ENCODE measurements at regions not wholly inside any gene's neighbourhood (a gene's known extent, or its start where the extent isn't known, plus 50 kb on each side); places are given as distances from the start of the nearest gene placed in this dataset.
A peak's percentile ranks its signal among the peaks of the same experiment; 100 is the strongest.

DNA sequence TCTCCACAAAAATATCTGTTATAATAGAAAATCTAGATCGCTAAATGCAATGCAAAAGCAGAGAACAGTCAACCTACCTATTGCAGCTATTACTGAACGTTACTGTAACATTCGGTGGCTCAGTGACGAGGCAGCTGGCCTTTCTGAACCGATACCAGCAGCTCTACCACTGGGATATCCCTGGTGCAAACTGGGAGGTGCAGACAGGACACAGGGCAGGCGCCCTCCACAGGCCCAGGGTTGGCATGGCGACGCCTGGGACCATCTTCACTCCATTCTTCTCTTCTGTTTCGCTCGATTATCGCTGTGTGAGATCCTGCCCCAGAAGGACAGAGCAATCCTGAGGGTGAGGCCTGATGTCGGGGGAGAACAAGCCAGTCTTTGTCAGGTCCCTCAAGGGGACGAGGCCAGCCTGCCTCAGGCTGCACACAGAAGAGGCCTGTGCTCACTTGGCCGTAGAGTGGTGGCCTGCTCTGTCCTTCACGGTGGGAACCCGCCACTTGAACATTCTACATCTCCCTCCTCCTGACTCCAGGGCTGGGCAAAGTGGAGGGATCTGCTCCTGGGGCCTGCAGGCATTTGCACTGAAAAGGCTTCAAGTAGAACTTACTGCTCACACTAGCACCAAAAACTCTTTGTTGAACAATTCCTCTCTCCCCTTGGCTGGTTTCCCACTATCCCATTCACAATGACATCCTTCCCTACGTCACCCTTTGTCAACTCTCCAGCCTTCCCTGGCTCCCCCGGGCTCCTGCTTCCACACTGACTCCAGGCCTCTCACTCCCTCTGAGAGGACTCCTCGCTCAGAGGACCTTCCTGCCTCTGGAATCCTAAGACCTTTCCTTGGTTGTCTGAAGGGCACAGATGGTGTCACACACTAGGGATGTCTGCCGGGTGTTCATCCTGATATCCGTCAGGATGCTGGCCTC is 49.7 kb downstream of the CYRIA start:
- Mint-ChIP-seq H3K27me3 (ENCODE audit: unreplicated experiment) (peaks cover 43% of the 10 kb centered on the region), H3K9me3 (ENCODE audit: unreplicated experiment) (no peaks in the 10 kb centered on the region), H3K36me3 (ENCODE audit: unreplicated experiment) (no peaks in the 10 kb centered on the region), H3K27ac (ENCODE audit: unreplicated experiment) (no peak overlapping the region), H3K4me3 (ENCODE audit: unreplicated experiment) (no peak overlapping the region), H3K4me1 (ENCODE audit: unreplicated experiment) (no peaks in the 10 kb centered on the region)
- TF ChIP-seq, protein P1, sequence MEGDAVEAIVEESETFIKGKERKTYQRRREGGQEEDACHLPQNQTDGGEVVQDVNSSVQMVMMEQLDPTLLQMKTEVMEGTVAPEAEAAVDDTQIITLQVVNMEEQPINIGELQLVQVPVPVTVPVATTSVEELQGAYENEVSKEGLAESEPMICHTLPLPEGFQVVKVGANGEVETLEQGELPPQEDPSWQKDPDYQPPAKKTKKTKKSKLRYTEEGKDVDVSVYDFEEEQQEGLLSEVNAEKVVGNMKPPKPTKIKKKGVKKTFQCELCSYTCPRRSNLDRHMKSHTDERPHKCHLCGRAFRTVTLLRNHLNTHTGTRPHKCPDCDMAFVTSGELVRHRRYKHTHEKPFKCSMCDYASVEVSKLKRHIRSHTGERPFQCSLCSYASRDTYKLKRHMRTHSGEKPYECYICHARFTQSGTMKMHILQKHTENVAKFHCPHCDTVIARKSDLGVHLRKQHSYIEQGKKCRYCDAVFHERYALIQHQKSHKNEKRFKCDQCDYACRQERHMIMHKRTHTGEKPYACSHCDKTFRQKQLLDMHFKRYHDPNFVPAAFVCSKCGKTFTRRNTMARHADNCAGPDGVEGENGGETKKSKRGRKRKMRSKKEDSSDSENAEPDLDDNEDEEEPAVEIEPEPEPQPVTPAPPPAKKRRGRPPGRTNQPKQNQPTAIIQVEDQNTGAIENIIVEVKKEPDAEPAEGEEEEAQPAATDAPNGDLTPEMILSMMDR (IDR thresholded peaks at IDR 0.05), result no peak
- no peak for DNase-seq (ENCODE audit: extremely low spot score, unreplicated experiment)

DNA sequence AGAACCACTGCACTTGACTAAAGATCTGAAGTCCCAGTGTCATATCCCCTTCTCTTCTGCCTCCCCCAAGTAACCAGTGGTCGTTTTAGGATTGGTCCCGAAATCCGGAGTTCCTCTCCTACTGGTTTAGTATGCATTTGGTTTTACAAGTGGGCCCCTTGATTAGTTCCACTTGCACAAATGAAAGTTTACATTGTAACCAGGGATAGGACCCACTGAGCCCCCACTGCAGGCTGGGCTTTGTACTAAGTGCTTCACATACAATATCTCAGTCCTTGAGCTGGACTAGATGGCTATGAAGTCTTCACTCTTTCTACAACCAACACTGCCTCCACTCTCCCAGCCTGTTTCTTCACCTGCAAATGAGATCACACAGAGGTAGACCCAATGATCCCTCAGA is 50.4 kb downstream of the CYRIA start:
- H3K9me3 Mint-ChIP-seq (ENCODE audit: unreplicated experiment), result no peaks in the 10 kb centered on the region
- DNase-seq (ENCODE audit: extremely low spot score, unreplicated experiment), result no peak
- no peak overlapping the region for H3K4me3 Mint-ChIP-seq (ENCODE audit: unreplicated experiment)
- no peaks in the 10 kb centered on the region for H3K36me3 Mint-ChIP-seq (ENCODE audit: unreplicated experiment)
- no peak overlapping the region for H3K27ac Mint-ChIP-seq (ENCODE audit: unreplicated experiment)
- H3K27me3 Mint-ChIP-seq (ENCODE audit: unreplicated experiment), result peaks cover 43% of the 10 kb centered on the region
- TF ChIP-seq, protein P1 (IDR thresholded peaks at IDR 0.05), result no peak
- no peaks in the 10 kb centered on the region for H3K4me1 Mint-ChIP-seq (ENCODE audit: unreplicated experiment)

DNA sequence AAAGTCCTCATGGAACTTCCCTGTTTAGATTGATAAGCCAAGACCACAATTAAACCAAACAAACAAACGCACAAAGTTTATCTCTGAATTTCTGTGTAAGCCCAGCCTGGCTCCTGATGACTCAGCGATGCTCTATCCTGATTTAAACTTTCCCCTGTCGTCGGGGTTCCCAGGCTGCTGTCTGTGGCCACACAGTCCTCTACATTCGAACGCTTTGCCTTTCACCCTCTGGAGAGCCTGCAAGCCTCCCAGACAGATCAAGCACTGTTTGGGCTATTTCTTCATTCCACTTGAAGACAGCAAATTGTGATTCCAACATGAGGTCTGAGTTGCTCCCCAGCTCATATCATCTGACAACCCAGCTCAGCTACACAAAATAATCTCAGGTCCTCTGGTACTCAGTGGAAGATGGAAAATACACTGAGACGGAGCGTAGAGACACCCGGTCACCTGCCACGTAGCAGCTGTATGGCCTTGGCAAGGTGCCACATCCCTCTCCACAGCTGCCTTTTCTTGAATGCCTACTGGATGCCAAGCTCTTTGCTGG is 51.2 kb downstream of the CYRIA start:
- H3K27me3 Mint-ChIP-seq (ENCODE audit: unreplicated experiment), result peaks cover 39% of the 10 kb centered on the region
- no peaks in the 10 kb centered on the region for H3K9me3 Mint-ChIP-seq (ENCODE audit: unreplicated experiment)
- TF ChIP-seq, protein P1 (IDR thresholded peaks at IDR 0.05), result no peak
- H3K4me1 Mint-ChIP-seq (ENCODE audit: unreplicated experiment), result no peaks in the 10 kb centered on the region
- no peak for DNase-seq (ENCODE audit: extremely low spot score, unreplicated experiment)
- H3K4me3 Mint-ChIP-seq (ENCODE audit: unreplicated experiment), result no peak overlapping the region
- H3K27ac Mint-ChIP-seq (ENCODE audit: unreplicated experiment), result no peak overlapping the region
- H3K36me3 Mint-ChIP-seq (ENCODE audit: unreplicated experiment), result no peaks in the 10 kb centered on the region

DNA sequence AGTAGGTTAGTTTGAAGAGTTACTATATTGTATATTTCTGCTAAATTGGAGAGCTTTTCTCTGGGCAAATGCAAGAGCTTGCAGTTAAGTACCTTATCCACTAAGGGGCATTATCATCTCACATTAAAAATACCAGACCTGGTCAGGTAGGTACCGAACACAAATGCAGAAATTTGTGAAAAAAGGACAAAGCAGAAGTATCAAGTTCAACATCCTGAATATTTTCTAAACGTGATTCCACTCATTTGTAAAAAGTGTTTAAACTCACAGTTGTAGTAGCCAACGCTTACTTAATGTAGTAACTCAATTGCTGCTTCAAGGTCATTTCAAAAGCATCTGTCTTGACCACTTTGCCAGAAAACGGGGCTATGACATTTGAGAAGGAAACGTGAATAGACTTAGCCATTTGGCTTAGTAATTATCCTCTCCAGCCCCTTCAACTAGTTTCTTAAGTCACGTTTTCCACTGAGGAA is 52.1 kb downstream of the CYRIA start:
- Mint-ChIP-seq H3K4me3 (ENCODE audit: unreplicated experiment) (no peak overlapping the region), H3K27ac (ENCODE audit: unreplicated experiment) (no peak overlapping the region), H3K27me3 (ENCODE audit: unreplicated experiment) (peaks cover 39% of the 10 kb centered on the region), H3K4me1 (ENCODE audit: unreplicated experiment) (peaks cover 3% of the 10 kb centered on the region), H3K9me3 (ENCODE audit: unreplicated experiment) (no peaks in the 10 kb centered on the region), H3K36me3 (ENCODE audit: unreplicated experiment) (no peaks in the 10 kb centered on the region)
- TF ChIP-seq, protein P1 (IDR thresholded peaks at IDR 0.05), result peak; percentile 68
- no peak for DNase-seq (ENCODE audit: extremely low spot score, unreplicated experiment)

DNA sequence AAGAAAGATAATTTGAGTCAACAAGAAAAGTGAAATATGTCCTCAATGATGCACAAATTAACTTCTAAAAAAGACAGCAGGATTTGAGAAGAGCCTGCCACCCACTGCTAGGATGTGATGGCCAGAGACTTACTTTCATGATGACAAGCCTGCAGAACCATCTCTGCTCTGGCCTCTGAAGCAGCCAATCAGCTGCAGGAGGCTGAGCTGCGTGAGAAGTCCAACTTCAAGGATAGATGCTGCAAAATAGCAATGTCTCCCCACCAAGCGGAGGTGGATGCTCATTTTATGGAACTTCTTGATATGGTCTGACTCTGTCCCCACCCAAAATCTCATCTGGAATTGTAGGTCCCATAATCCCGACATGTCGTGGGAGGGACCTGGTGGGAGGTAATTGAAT is 53.1 kb downstream of the CYRIA start:
- Mint-ChIP-seq H3K9me3 (ENCODE audit: unreplicated experiment) (no peaks in the 10 kb centered on the region), H3K4me1 (ENCODE audit: unreplicated experiment) (peaks cover 4% of the 10 kb centered on the region), H3K4me3 (ENCODE audit: unreplicated experiment) (no peak overlapping the region), H3K27me3 (ENCODE audit: unreplicated experiment) (peaks cover 39% of the 10 kb centered on the region), H3K36me3 (ENCODE audit: unreplicated experiment) (no peaks in the 10 kb centered on the region), H3K27ac (ENCODE audit: unreplicated experiment) (no peak overlapping the region)
- TF ChIP-seq, protein P1 (IDR thresholded peaks at IDR 0.05), result no peak
- DNase-seq (ENCODE audit: extremely low spot score, unreplicated experiment), result no peak

Measured in osteocyte (in vitro differentiated cells).